ENCODE measurements at regions not wholly inside any gene's neighbourhood (a gene's known extent, or its start where the extent isn't known, plus 50 kb on each side); places are given as distances from the start of the nearest gene placed in this dataset.
"Not testable (repeated sequence)": the region's sequence is repeated elsewhere in the genome, so short reads cannot be mapped to it uniquely, and the experiment has no call there.

GRCh38 chr18:22790545-22791309 is 142.4 kb upstream of the RBBP8 start:
- in situ Hi-C loops (cut with HindIII; ENCODE audit: low sequenced_read_pairs) = no loop called here

- in situ Hi-C loops (cut with HindIII; ENCODE audit: low sequenced_read_pairs) = no loop called here
Measured at GRCh38 chr18:22791310-22791610, 141.9 kb upstream of the RBBP8 start.

GRCh38 chr18:22796113-22796512 is 137.0 kb upstream of the RBBP8 start:
- in situ Hi-C loops (cut with HindIII; ENCODE audit: low sequenced_read_pairs) = no loop called here

GRCh38 chr18:22800551-22800951 is 132.6 kb upstream of the RBBP8 start:
- in situ Hi-C loops (cut with HindIII; ENCODE audit: low sequenced_read_pairs) = no loop called here

- in situ Hi-C loops (cut with HindIII; ENCODE audit: low sequenced_read_pairs) = no loop called here
Measured at GRCh38 chr18:22813648-22814328, 119.3 kb upstream of the RBBP8 start.

- in situ Hi-C loops (cut with HindIII; ENCODE audit: low sequenced_read_pairs) = no loop called here
Measured at GRCh38 chr18:22814329-22814703, 118.8 kb upstream of the RBBP8 start.

GRCh38 chr18:22816266-22817176 is 116.6 kb upstream of the RBBP8 start:
- in situ Hi-C loops (cut with HindIII; ENCODE audit: low sequenced_read_pairs) = no loop called here

GRCh38 chr18:22817844-22818243 is 115.3 kb upstream of the RBBP8 start:
- in situ Hi-C loops (cut with HindIII; ENCODE audit: low sequenced_read_pairs) = no loop called here

GRCh38 chr18:22822024-22822423 is 111.1 kb upstream of the RBBP8 start:
- in situ Hi-C loops (cut with HindIII; ENCODE audit: low sequenced_read_pairs) = no loop called here

- in situ Hi-C loops (cut with HindIII; ENCODE audit: low sequenced_read_pairs) = no loop called here
Measured at GRCh38 chr18:22822841-22823508, 110.2 kb upstream of the RBBP8 start.

GRCh38 chr18:22826726-22827125 is 106.4 kb upstream of the RBBP8 start:
- in situ Hi-C loops (cut with HindIII; ENCODE audit: low sequenced_read_pairs) = no loop called here

- in situ Hi-C loops (cut with HindIII; ENCODE audit: low sequenced_read_pairs) = no loop called here
Measured at GRCh38 chr18:22827216-22827615, 105.9 kb upstream of the RBBP8 start.

GRCh38 chr18:22827741-22828140 is 105.4 kb upstream of the RBBP8 start:
- in situ Hi-C loops (cut with HindIII; ENCODE audit: low sequenced_read_pairs) = no loop called here

GRCh38 chr18:22828171-22828570 is 105.0 kb upstream of the RBBP8 start:
- in situ Hi-C loops (cut with HindIII; ENCODE audit: low sequenced_read_pairs) = no loop called here

GRCh38 chr18:22828583-22828982 is 104.5 kb upstream of the RBBP8 start:
- in situ Hi-C loops (cut with HindIII; ENCODE audit: low sequenced_read_pairs) = not testable (repeated sequence)

GRCh38 chr18:22829781-22830180 is 103.3 kb upstream of the RBBP8 start:
- in situ Hi-C loops (cut with HindIII; ENCODE audit: low sequenced_read_pairs) = no loop called here

- in situ Hi-C loops (cut with HindIII; ENCODE audit: low sequenced_read_pairs) = no loop called here
Measured at GRCh38 chr18:22830511-22830910, 102.6 kb upstream of the RBBP8 start.

GRCh38 chr18:22831441-22831904 is 101.7 kb upstream of the RBBP8 start:
- in situ Hi-C loops (cut with HindIII; ENCODE audit: low sequenced_read_pairs) = no loop called here

GRCh38 chr18:22836932-22837331 is 96.2 kb upstream of the RBBP8 start:
- in situ Hi-C loops (cut with HindIII; ENCODE audit: low sequenced_read_pairs) = no loop called here

GRCh38 chr18:22838221-22838620 is 94.9 kb upstream of the RBBP8 start:
- in situ Hi-C loops (cut with HindIII; ENCODE audit: low sequenced_read_pairs) = no loop called here

Data from endothelial cell of hepatic sinusoid (primary cell).